Keratinocyte (primary cell): ENCODE measurements at regions not wholly inside any gene's neighbourhood (a gene's known extent, or its start where the extent isn't known, plus 50 kb on each side); places are given as distances from the start of the nearest gene placed in this dataset.

ENCODE experiments used
- DNase-seq: peaks from one replicate; pipeline ENCODE4 v3.0.0-alpha.2; 2011; ENCODE audit warnings: low read depth, missing footprints, low spot score
- FAIRE-seq: peaks from 2 replicates; lab custom pipeline; 2011; peaks lifted over from hg19 to GRCh38; lab: Jason Lieb, UNC
- H2AFZ ChIP-seq: 2 replicates; pipeline ENCODE4 v1.6.0; 2012; ENCODE audit warnings: low read length, control low read depth, inconsistent platforms; ENCODE audit not compliant: control insufficient read depth
- H3K27ac ChIP-seq: 2 replicates; pipeline ENCODE4 v1.5.1; 2011; ENCODE audit warnings: low read length; ENCODE audit not compliant: control insufficient read depth, insufficient read depth
- H3K27me3 ChIP-seq: 3 replicates; pipeline ENCODE4 v1.6.0; 2011; ENCODE audit warnings: low read length; ENCODE audit not compliant: control insufficient read depth, insufficient read depth; ENCODE audit errors: extremely low read depth
- H3K36me3 ChIP-seq, 2 experiments: 2 replicates in 1 of 2; 3 replicates in 1 of 2; pipeline ENCODE4 v1.5.1; 2011; ENCODE audit warnings: low read length in 2 of 2, mild to moderate bottlenecking in 1 of 2; ENCODE audit not compliant: control insufficient read depth in 2 of 2, insufficient read depth in 2 of 2; ENCODE audit errors: extremely low read depth in 1 of 2
- H3K4me1 ChIP-seq: 3 replicates; pipeline ENCODE4 v1.5.1; 2011; ENCODE audit warnings: low read length; ENCODE audit not compliant: control insufficient read depth, insufficient read depth; ENCODE audit errors: extremely low read depth
- H3K4me2 ChIP-seq: 3 replicates; pipeline ENCODE4 v1.6.0; 2011; ENCODE audit warnings: low read depth, low read length; ENCODE audit not compliant: control insufficient read depth, insufficient read depth; ENCODE audit errors: extremely low read depth
- H3K4me3 ChIP-seq, 3 experiments: fragments of 200-600 bp in 1 of 3; sonication (generic) in 1 of 3; 2 replicates in 2 of 3; 3 replicates in 1 of 3; pipeline ENCODE4 v1.5.1; 2011 to 2016; ENCODE audit warnings: low read length in 3 of 3, mild to moderate bottlenecking in 3 of 3, control low read depth in 2 of 3, inconsistent platforms in 1 of 3, low read depth in 1 of 3, mixed read lengths in 1 of 3, mixed run types in 1 of 3, moderate library complexity in 1 of 3; ENCODE audit not compliant: control insufficient read depth in 2 of 3, insufficient read depth in 2 of 3; ENCODE audit errors: extremely low read depth in 1 of 3
- H3K79me2 ChIP-seq: 2 replicates; pipeline ENCODE4 v1.6.0; 2012; ENCODE audit warnings: low read length; ENCODE audit not compliant: control insufficient read depth, insufficient read depth
- H3K9ac ChIP-seq: 3 replicates; pipeline ENCODE4 v1.6.0; 2011; ENCODE audit warnings: low read length; ENCODE audit not compliant: control insufficient read depth, insufficient read depth; ENCODE audit errors: extremely low read depth
- H3K9me1 ChIP-seq: 3 replicates; pipeline ENCODE4 v1.6.0; 2011; ENCODE audit warnings: low read length; ENCODE audit not compliant: control insufficient read depth, insufficient read depth; ENCODE audit errors: extremely low read depth
- H3K9me3 ChIP-seq: 2 replicates; pipeline ENCODE4 v1.5.1; 2012; ENCODE audit warnings: low read depth, low read length; ENCODE audit not compliant: control insufficient read depth
- H4K20me1 ChIP-seq: 3 replicates; pipeline ENCODE4 v1.6.0; 2011; ENCODE audit warnings: low read length; ENCODE audit not compliant: control insufficient read depth, insufficient read depth; ENCODE audit errors: extremely low read depth
- CTCF ChIP-seq, 3 experiments: IDR thresholded peaks in 1 of 3; conservative IDR thresholded peaks in 1 of 3; optimal IDR thresholded peaks in 1 of 3; 2 replicates in 2 of 3; 3 replicates in 1 of 3; pipeline versions ENCODE3 to v1.5.1; 2011; ENCODE audit warnings: low read length in 3 of 3, mild to moderate bottlenecking in 3 of 3, moderate library complexity in 2 of 3, control low read depth in 1 of 3, inconsistent platforms in 1 of 3; ENCODE audit not compliant: insufficient read depth in 2 of 3; ENCODE audit errors: extremely low read depth in 1 of 3
- EZH2 ChIP-seq: IDR thresholded peaks from one replicate; pipeline ENCODE4 v1.6.1; 2012; ENCODE audit warnings: inconsistent platforms, mild to moderate bottlenecking, low read length, moderate library complexity
- dilution Hi-C: fragments of 300-500 bp; cut with MboI; formaldehyde crosslinking; loops from one replicate; pipeline ENCODE4 v1.7.0; 2020; ENCODE audit warnings: low sequenced_read_pairs; ENCODE audit not compliant: extremely low pct_ligation_motif_present

GRCh38 chr2:225781145-225781544 is 381.6 kb downstream of the NYAP2 start:
- no peak for TF ChIP-seq CTCF (optimal IDR thresholded peaks at IDR 0.05 in 1 of 3, IDR thresholded peaks at IDR 0.05 in 1 of 3, conservative IDR thresholded peaks at IDR 0.05 in 1 of 3; ENCODE audit: extremely low read depth in 1 of 3, insufficient read depth in 2 of 3, low read length in 3 of 3)
- TF ChIP-seq EZH2, result no peak
- Histone ChIP-seq H4K20me1 (no peaks in the 10 kb centered on the region), H3K36me3 (no peaks in the 10 kb centered on the region), H3K79me2 (no peaks in the 10 kb centered on the region), H2AFZ (no peak overlapping the region), H3K27me3 (no peaks in the 10 kb centered on the region), H3K27ac (no peak overlapping the region), H3K4me2 (no peak overlapping the region), H3K4me1 (no peaks in the 10 kb centered on the region), H3K4me3 (no peak overlapping the region), H3K9ac (no peak overlapping the region), H3K9me3 (no peaks in the 10 kb centered on the region), H3K9me1 (no peaks in the 10 kb centered on the region)
- dilution Hi-C loops, result no loop called here
- FAIRE-seq (no peak), DNase-seq (no peak)

- dilution Hi-C loops, result no loop called here
- H3K4me1 ChIP-seq, result no peaks in the 10 kb centered on the region
- H3K9me3 ChIP-seq, result no peaks in the 10 kb centered on the region
- no peak overlapping the region for H3K4me3 ChIP-seq
- no peaks in the 10 kb centered on the region for H3K79me2 ChIP-seq
- FAIRE-seq, result no peak
- H3K27ac ChIP-seq, result no peak overlapping the region
- DNase-seq, result no peak
- H3K9ac ChIP-seq, result no peak overlapping the region
- no peak overlapping the region for H2AFZ ChIP-seq
- no peaks in the 10 kb centered on the region for H3K36me3 ChIP-seq
- H3K9me1 ChIP-seq, result no peaks in the 10 kb centered on the region
- no peaks in the 10 kb centered on the region for H4K20me1 ChIP-seq
- TF ChIP-seq CTCF (optimal IDR thresholded peaks at IDR 0.05 in 1 of 3, IDR thresholded peaks at IDR 0.05 in 1 of 3, conservative IDR thresholded peaks at IDR 0.05 in 1 of 3; ENCODE audit: extremely low read depth in 1 of 3, insufficient read depth in 2 of 3, low read length in 3 of 3) (no peak), EZH2 (no peak)
- no peaks in the 10 kb centered on the region for H3K27me3 ChIP-seq
- H3K4me2 ChIP-seq, result no peak overlapping the region
These were observed 380.3 kb downstream of the NYAP2 start for GRCh38 chr2:225779829-225780228.
